Ovary (tissue), 7 donors: ENCODE measurements at regions not wholly inside any gene's neighbourhood (a gene's known extent, or its start where the extent isn't known, plus 50 kb on each side); places are given as distances from the start of the nearest gene placed in this dataset.

ENCODE experiments used
- DNase-seq, 5 donors: peaks; one replicate each; pipeline ENCODE4 v3.0.0-alpha.2; 2019 to 2020
- H3K27ac ChIP-seq, 2 donors: fragments of 200-600 bp; one replicate each; pipeline versions ENCODE4 v1.5.1 to v1.8.0; 2019 to 2022
- H3K27me3 ChIP-seq: fragments of 200-600 bp; one replicate; pipeline ENCODE4 v1.8.0; 2022
- H3K36me3 ChIP-seq: fragments of 200-600 bp; sonication (generic); one replicate; pipeline ENCODE4 v1.5.1; 2019
- H3K4me1 ChIP-seq: one replicate; pipeline ENCODE4 v1.8.1; 2013; ENCODE audit warnings: mild to moderate bottlenecking, moderate library complexity; ENCODE audit not compliant: insufficient read depth
- H3K4me3 ChIP-seq: fragments of 200-600 bp; sonication (generic); one replicate; pipeline ENCODE4 v1.5.1; 2017
- H3K9me3 ChIP-seq, 2 donors: fragments of 200-600 bp in 1 of 2; sonication (generic) in 1 of 2; one replicate each; pipeline versions ENCODE4 v1.5.1 to v1.8.1; 2013 to 2019; ENCODE audit warnings: mild to moderate bottlenecking in 1 of 2, moderate library complexity in 1 of 2
- EP300 ChIP-seq: sonication (generic); formaldehyde crosslinking; IDR thresholded peaks from one replicate; pipeline ENCODE4 v1.6.1; 2017; ENCODE audit warnings: antibody characterized with exemption
- POLR2A ChIP-seq: fragments of 450-650 bp; IDR thresholded peaks from one replicate; pipeline ENCODE4 v1.6.1; 2017; ENCODE audit warnings: antibody characterized with exemption, mild to moderate bottlenecking, moderate library complexity
- WGBS, 3 donors: extraction: QIAGEN DNeasy Blood & Tissue Kit in 1 of 3; methylation state at CpG; one replicate each; pipeline versions ENCODE4 v1.1.5 to v1.1.7; 2013 to 2017; 5-methylcytosine and 5-hydroxymethylcytosine counted together
- intact Hi-C, 4 donors: fragments of 100-400 bp; cut with DNase I; formaldehyde crosslinking; loops; one replicate each; pipeline versions ENCODE4 v1.11.0 to v1.15.1; 2022 to 2023
- TF ChIP-seq, protein P1 (sequence below), 3 donors: fragments of 450-650 bp in 2 of 3; fragments of 200-600 bp in 1 of 3; IDR thresholded peaks; one replicate each; pipeline versions ENCODE4 v1.5.1 to v1.8.0; 2016 to 2022; ENCODE audit warnings: antibody characterized with exemption in 3 of 3, mild to moderate bottlenecking in 1 of 3
- donor health status: DM: no; HTN: no; CAD: no; lungs with moderate emphysema.
- donor health status: DM: no; HTN: no; CAD: no.
- donor health status: Bipolar disorder and iron deficiency.
- donor health status: DM: no; HTN: no; CAD: no.
- donor health status: DM: yes; HTN: yes; CAD: no.

DNA sequence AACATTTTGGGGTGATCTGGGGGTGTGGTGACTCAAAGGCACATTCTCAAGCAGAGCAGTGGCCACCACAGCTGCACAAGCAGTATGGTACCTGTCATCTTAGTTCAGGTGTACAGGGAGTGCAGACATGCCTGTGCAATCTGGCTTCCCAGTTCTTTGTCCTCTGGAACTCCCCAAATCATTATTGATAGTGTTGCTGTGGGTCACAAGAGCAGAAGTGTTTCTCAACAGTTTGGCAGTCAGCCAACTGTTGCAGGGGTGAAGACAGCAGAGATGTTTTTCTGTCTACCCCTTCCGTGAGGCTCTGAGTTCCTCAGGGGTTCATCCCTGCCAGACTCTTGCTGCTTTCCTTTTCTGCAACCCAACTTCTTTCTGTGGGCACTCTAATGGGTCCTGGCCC lies 206.5 kb upstream of the ZSWIM2 start:
- peaks cover 2% of the 10 kb centered on the region for H3K4me1 ChIP-seq
- H3K4me3 ChIP-seq, result no peak overlapping the region
- no peaks in the 10 kb centered on the region for H3K36me3 ChIP-seq
- TF ChIP-seq, protein P1, sequence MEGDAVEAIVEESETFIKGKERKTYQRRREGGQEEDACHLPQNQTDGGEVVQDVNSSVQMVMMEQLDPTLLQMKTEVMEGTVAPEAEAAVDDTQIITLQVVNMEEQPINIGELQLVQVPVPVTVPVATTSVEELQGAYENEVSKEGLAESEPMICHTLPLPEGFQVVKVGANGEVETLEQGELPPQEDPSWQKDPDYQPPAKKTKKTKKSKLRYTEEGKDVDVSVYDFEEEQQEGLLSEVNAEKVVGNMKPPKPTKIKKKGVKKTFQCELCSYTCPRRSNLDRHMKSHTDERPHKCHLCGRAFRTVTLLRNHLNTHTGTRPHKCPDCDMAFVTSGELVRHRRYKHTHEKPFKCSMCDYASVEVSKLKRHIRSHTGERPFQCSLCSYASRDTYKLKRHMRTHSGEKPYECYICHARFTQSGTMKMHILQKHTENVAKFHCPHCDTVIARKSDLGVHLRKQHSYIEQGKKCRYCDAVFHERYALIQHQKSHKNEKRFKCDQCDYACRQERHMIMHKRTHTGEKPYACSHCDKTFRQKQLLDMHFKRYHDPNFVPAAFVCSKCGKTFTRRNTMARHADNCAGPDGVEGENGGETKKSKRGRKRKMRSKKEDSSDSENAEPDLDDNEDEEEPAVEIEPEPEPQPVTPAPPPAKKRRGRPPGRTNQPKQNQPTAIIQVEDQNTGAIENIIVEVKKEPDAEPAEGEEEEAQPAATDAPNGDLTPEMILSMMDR (IDR thresholded peaks at IDR 0.05), result no peak
- TF ChIP-seq POLR2A, result no peak
- TF ChIP-seq EP300, result no peak
- no peaks in the 10 kb centered on the region for H3K9me3 ChIP-seq
- DNase-seq, result peak in 1 of 5 donors; percentile 19
- no peak overlapping the region for H3K27ac ChIP-seq
- no peaks in the 10 kb centered on the region for H3K27me3 ChIP-seq
- intact Hi-C loops, result no loop called here
- 33 to 45% (median 44%) methylated on average over 1 of the region's 1 CpG for WGBS, 3 donors

DNA sequence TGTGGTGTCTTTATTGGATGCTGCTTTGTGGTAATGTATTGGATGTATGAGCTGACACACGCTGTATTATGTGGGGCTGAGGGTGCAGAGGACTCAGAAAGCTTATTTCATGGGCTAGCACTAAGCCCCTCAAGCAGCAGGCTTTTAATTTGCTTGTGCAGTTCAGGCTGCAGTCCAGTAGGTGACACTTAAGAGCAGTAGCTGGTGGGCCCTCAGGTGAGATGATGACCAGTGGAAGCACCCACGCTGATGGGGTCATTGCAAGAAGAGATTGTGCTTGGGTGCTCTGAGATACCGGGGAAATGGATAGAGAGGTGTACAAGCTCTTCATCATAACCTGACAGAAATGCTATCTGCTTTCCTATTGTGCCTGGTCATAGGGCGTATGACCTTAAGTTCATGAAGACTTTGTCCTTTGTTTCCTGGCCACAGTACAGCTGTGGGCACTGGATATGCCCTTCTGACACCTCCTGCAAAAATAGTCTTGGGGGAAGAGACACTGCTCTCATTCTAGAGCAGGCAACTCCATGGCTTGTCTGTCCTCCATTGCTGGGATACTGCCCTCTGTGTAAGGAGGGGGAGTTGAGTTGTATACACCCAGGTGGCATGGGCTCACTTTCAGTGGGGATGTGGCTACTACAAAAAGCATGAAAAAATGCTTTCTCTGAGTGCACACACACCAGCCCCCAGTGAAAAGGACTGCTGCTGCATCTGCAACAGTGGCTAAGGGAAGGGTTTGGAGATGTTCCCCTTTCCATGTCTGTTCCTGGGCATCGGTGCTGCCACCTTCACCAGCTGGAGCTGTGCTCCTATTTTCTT lies 205.7 kb upstream of the ZSWIM2 start:
- no peak for DNase-seq
- no peak overlapping the region for H3K4me3 ChIP-seq
- H3K9me3 ChIP-seq, result no peaks in the 10 kb centered on the region
- H3K27me3 ChIP-seq, result no peaks in the 10 kb centered on the region
- 69 to 76% (median 76%) methylated on average over 5 of the region's 5 CpGs for WGBS, 3 donors
- H3K36me3 ChIP-seq, result no peaks in the 10 kb centered on the region
- intact Hi-C loops, result no loop called here
- H3K27ac ChIP-seq, result no peak overlapping the region
- peaks cover 2% of the 10 kb centered on the region for H3K4me1 ChIP-seq
- TF ChIP-seq, protein P1 (IDR thresholded peaks at IDR 0.05), result no peak
- TF ChIP-seq EP300, result no peak
- no peak for TF ChIP-seq POLR2A

DNA sequence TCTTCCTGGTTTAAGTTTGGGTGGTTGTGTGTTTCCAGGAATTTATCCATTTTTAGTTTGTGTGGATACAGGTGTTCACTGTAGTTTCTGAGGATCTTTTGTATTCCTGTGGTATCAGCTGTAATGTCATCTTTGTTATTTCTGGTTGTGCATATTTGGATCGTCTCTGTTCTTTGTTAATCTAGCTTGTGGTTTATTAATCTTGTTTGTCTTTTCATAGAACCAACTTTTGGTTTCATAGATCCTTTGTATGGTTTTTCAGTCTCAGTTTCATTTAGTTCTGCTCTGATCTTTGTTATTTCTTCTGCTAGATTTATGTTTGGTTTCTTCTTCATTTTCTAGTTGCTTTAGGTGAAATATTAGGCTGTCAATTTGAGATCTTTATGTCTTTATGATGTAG lies 202.4 kb upstream of the ZSWIM2 start:
- intact Hi-C loops, result no loop called here
- H3K27me3 ChIP-seq, result no peaks in the 10 kb centered on the region
- TF ChIP-seq EP300 (no peak), POLR2A (no peak)
- TF ChIP-seq, protein P1 (IDR thresholded peaks at IDR 0.05), result no peak
- no peak overlapping the region for H3K27ac ChIP-seq
- H3K9me3 ChIP-seq, result no peaks in the 10 kb centered on the region
- DNase-seq, result no peak
- no peak overlapping the region for H3K4me3 ChIP-seq
- H3K36me3 ChIP-seq, result no peaks in the 10 kb centered on the region
- peaks cover 2% of the 10 kb centered on the region for H3K4me1 ChIP-seq
- 23 to 41% (median 24%) methylated on average over 1 of the region's 1 CpG for WGBS, 3 donors

DNA sequence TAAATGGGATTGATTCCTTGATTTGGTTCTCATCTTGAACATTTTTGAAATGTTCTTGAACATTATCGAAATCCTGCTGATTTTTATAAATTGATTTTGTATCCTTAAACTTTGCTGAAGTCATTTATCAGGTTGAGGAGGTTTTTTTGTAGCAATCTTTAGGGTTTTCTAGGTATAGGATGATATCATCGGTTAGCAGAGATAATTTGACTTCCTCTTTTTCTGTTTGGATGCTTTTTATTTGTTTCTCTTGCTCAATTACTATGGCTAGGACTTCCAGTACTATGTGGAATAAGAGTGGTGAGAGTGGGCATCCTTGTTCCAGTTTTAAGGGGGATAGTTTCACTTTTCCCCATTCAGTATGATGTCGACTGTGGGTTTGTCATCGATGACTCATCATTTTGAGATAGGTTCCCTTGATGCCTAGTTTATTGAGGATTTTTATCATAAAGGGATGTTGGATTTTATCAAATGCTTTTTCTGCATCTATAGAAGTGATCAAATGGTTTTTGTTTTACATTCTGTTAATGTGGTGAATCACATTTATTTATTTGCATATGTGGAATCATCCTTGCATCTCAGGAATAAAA lies 201.5 kb upstream of the ZSWIM2 start:
- H3K9me3 ChIP-seq, result no peaks in the 10 kb centered on the region
- peaks cover 2% of the 10 kb centered on the region for H3K4me1 ChIP-seq
- intact Hi-C loops, result no loop called here
- no peaks in the 10 kb centered on the region for H3K36me3 ChIP-seq
- TF ChIP-seq EP300, result no peak
- TF ChIP-seq, protein P1 (IDR thresholded peaks at IDR 0.05), result no peak
- TF ChIP-seq POLR2A, result no peak
- WGBS, 3 donors, result 93 to 98% (median 95%) methylated on average over 4 of the region's 4 CpGs
- DNase-seq, result no peak
- H3K27me3 ChIP-seq, result no peaks in the 10 kb centered on the region
- no peak overlapping the region for H3K27ac ChIP-seq
- H3K4me3 ChIP-seq, result no peak overlapping the region
